ENCODE measurements at regions not wholly inside any gene's neighbourhood (a gene's known extent, or its start where the extent isn't known, plus 50 kb on each side); places are given as distances from the start of the nearest gene placed in this dataset.

GRCh38 chr12:118618695-118619094, 242.3 kb downstream of the SUDS3 start:
- intact Hi-C loops (cut with DNase I; ENCODE audit: low total_unique reads), result no loop called here
- no peak for DNase-seq
- Histone ChIP-seq H3K36me3 (ENCODE audit: low read depth, missing control alignments) (no peaks in the 10 kb centered on the region), H3K4me1 (no peaks in the 10 kb centered on the region), H3K27ac (no peak overlapping the region), H3K9me3 (no peaks in the 10 kb centered on the region), H3K27me3 (no peaks in the 10 kb centered on the region), H3K4me3 (no peak overlapping the region)
- WGBS, 2 donors, result 67 to 80% methylated on average over 1 of the region's 1 CpG
- TF ChIP-seq, protein P1, sequence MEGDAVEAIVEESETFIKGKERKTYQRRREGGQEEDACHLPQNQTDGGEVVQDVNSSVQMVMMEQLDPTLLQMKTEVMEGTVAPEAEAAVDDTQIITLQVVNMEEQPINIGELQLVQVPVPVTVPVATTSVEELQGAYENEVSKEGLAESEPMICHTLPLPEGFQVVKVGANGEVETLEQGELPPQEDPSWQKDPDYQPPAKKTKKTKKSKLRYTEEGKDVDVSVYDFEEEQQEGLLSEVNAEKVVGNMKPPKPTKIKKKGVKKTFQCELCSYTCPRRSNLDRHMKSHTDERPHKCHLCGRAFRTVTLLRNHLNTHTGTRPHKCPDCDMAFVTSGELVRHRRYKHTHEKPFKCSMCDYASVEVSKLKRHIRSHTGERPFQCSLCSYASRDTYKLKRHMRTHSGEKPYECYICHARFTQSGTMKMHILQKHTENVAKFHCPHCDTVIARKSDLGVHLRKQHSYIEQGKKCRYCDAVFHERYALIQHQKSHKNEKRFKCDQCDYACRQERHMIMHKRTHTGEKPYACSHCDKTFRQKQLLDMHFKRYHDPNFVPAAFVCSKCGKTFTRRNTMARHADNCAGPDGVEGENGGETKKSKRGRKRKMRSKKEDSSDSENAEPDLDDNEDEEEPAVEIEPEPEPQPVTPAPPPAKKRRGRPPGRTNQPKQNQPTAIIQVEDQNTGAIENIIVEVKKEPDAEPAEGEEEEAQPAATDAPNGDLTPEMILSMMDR (IDR thresholded peaks at IDR 0.05), result no peak
- TF ChIP-seq POLR2A (IDR thresholded peaks at IDR 0.05), result no peak

DNA sequence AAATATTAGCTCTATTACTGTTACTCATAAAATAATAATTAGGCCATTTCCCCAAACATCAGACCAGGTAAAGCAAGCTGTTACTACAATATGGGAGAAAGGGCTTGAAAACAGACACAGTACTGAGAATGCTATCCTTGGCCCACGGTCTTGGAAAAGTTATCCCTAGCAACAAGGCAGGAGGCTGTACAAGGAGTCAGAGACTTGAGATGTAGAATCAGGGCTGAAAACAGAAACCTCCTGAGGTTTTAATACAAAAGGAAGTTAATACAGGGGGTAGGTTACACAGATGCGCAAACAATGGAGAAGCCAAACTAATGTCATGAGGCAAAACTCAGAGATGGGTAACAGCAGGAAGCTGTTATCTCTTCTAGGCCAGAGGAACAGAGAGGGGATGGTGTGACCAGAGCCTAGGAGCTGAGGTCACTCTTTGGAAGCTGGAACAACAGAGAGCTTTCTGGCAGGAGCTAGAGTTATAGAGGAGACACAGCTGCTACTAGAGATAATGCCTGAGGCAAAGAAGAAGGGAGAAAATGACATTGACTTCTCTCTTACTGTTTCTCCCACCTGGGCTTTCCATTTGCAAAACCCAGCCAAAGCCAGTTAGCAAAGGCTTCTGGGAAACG, 248.8 kb downstream of the SUDS3 start:
- H3K27me3 ChIP-seq, result no peaks in the 10 kb centered on the region
- intact Hi-C loops (cut with DNase I; ENCODE audit: low total_unique reads), result no loop called here
- TF ChIP-seq, protein P1 (IDR thresholded peaks at IDR 0.05), result no peak
- no peak for TF ChIP-seq POLR2A (IDR thresholded peaks at IDR 0.05)
- no peak overlapping the region for H3K4me3 ChIP-seq
- DNase-seq, result no peak
- no peaks in the 10 kb centered on the region for H3K9me3 ChIP-seq
- 86 to 87% methylated on average over 3 of the region's 3 CpGs for WGBS, 2 donors
- no peaks in the 10 kb centered on the region for H3K4me1 ChIP-seq
- no peaks in the 10 kb centered on the region for H3K36me3 ChIP-seq (ENCODE audit: low read depth, missing control alignments)
- no peak overlapping the region for H3K27ac ChIP-seq

DNA sequence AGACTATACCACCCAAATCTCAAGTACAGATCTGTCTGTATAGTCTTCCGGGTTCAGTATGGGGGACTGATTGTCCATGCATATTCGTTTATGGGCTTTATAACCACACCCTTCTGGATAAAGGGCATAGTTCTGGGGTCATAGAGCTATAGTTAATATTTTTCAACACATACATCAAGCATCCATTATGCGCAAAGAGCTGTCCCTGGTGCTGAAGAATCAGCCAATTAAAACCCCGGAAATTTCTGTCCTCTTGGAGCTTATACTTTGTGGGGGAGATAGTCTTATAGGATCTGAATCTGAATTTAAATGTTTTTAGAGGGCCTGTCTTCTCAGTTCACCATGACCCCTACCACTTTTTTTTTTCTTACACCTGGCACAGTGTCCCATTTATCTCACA, 256.7 kb downstream of the SUDS3 start:
- no peak overlapping the region for H3K27ac ChIP-seq
- H3K4me1 ChIP-seq, result no peaks in the 10 kb centered on the region
- WGBS, 2 donors, result 46% methylated on average over 4 of the region's 4 CpGs
- no peak for DNase-seq
- no peak for TF ChIP-seq POLR2A (IDR thresholded peaks at IDR 0.05)
- TF ChIP-seq, protein P1 (IDR thresholded peaks at IDR 0.05), result no peak
- intact Hi-C loops (cut with DNase I; ENCODE audit: low total_unique reads), result no loop called here
- no peaks in the 10 kb centered on the region for H3K9me3 ChIP-seq
- H3K36me3 ChIP-seq (ENCODE audit: low read depth, missing control alignments), result no peaks in the 10 kb centered on the region
- H3K27me3 ChIP-seq, result no peaks in the 10 kb centered on the region
- H3K4me3 ChIP-seq, result no peak overlapping the region

DNA sequence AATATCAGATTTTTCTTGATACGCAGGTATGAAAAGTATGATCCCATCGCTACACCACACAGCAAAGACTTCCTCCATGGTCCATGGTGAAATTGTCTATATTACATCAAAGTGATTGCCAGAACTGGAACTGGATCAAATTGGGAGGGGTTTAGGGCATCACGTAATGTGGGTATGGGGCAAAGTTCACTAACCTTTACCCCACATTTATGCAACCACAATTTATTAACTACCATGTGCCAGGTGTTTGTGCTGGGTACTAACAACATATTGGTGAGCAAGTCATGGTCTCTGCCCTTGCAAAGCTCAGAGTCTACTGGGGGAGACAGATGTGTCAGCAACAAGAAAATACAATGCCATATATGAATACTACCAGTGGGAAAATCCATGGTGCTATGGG, 258.9 kb downstream of the SUDS3 start:
- no peaks in the 10 kb centered on the region for H3K27me3 ChIP-seq
- intact Hi-C loops (cut with DNase I; ENCODE audit: low total_unique reads), result no loop called here
- H3K36me3 ChIP-seq (ENCODE audit: low read depth, missing control alignments), result no peaks in the 10 kb centered on the region
- H3K9me3 ChIP-seq, result no peaks in the 10 kb centered on the region
- no peak overlapping the region for H3K27ac ChIP-seq
- H3K4me1 ChIP-seq, result no peaks in the 10 kb centered on the region
- TF ChIP-seq POLR2A (IDR thresholded peaks at IDR 0.05), result no peak
- TF ChIP-seq, protein P1 (IDR thresholded peaks at IDR 0.05), result no peak
- 84 to 87% methylated on average over 3 of the region's 3 CpGs for WGBS, 2 donors
- no peak overlapping the region for H3K4me3 ChIP-seq
- no peak for DNase-seq

DNA sequence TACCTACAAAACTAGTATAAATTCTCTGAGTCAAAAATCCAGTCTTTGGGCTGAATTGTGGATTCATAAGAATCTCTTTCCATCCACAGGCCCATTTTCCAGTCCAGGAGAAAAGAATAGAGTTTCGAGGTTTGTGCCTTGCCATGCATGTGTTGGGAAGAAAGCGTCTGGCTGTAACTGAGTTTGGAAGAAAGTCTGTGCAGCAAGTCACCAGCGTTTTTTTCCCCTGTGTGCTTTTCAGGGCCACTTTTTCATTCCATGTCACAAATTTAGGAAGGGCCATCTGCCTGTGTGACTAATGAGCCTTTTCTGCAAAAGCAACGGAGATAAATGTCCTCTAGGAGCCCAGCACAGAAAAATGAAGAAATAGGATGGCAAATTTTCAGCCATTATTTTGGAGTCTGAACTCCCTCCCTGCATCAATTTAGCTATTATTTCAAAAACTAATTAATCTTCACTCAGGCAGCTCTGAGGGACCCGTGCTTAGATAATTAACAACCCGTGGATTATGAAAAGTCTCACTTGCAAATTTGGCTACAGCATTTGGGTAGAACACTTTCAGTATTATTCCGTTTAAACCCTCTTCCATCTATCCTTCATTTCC, 261.5 kb downstream of the SUDS3 start:
- Histone ChIP-seq H3K4me1 (no peaks in the 10 kb centered on the region), H3K36me3 (ENCODE audit: low read depth, missing control alignments) (no peaks in the 10 kb centered on the region), H3K9me3 (no peaks in the 10 kb centered on the region), H3K27me3 (no peaks in the 10 kb centered on the region), H3K4me3 (no peak overlapping the region), H3K27ac (no peak overlapping the region)
- WGBS, 2 donors, result 72% methylated on average over 7 of the region's 7 CpGs
- TF ChIP-seq, protein P1 (IDR thresholded peaks at IDR 0.05), result no peak
- TF ChIP-seq POLR2A (IDR thresholded peaks at IDR 0.05), result no peak
- DNase-seq, result no peak
- intact Hi-C loops (cut with DNase I; ENCODE audit: low total_unique reads), result no loop called here
